Neural progenitor cell (in vitro differentiated cells): ENCODE measurements at regions not wholly inside any gene's neighbourhood (a gene's known extent, or its start where the extent isn't known, plus 50 kb on each side); places are given as distances from the start of the nearest gene placed in this dataset.

Source experiments
- DNase-seq: peaks from one replicate; pipeline ENCODE4 v3.0.0-alpha.2; 2016; ENCODE audit warnings: low spot score
- H2AFZ ChIP-seq: fragments of 200-600 bp; sonication (generic); replicated peaks from 2 replicates; pipeline ENCODE4 v1.6.1; 2016; ENCODE audit warnings: antibody characterized with exemption
- H3F3A ChIP-seq: fragments of 200-600 bp; sonication (generic); 2 replicates; pipeline ENCODE4 v1.6.1; 2016; ENCODE audit warnings: antibody characterized with exemption, low read depth
- H3K27ac ChIP-seq: fragments of 200-600 bp; sonication (generic); 2 replicates; pipeline ENCODE4 v1.5.1; 2016; ENCODE audit warnings: mild to moderate bottlenecking
- H3K27me3 ChIP-seq: fragments of 200-600 bp; sonication (generic); 2 replicates; pipeline ENCODE4 v1.6.1; 2016; ENCODE audit warnings: mild to moderate bottlenecking, moderate library complexity
- H3K36me3 ChIP-seq: fragments of 200-600 bp; sonication (generic); 2 replicates; pipeline ENCODE4 v1.5.1; 2016
- H3K4me1 ChIP-seq: fragments of 200-600 bp; sonication (generic); 2 replicates; pipeline ENCODE4 v1.6.1; 2016; ENCODE audit warnings: mixed run types
- H3K4me2 ChIP-seq: fragments of 200-600 bp; sonication (generic); 2 replicates; pipeline ENCODE4 v1.6.1; 2016
- H3K4me3 ChIP-seq: fragments of 200-600 bp; sonication (generic); 2 replicates; pipeline ENCODE4 v1.5.1; 2016
- H3K79me2 ChIP-seq: fragments of 200-600 bp; sonication (generic); 2 replicates; pipeline ENCODE4 v1.6.1; 2016; ENCODE audit warnings: low read depth
- H3K9ac ChIP-seq: fragments of 200-600 bp; sonication (generic); 2 replicates; pipeline ENCODE4 v1.6.1; 2016
- H3K9me3 ChIP-seq: fragments of 200-600 bp; sonication (generic); 2 replicates; pipeline ENCODE4 v1.5.1; 2016; ENCODE audit warnings: low read depth
- H4K20me1 ChIP-seq: fragments of 200-600 bp; sonication (generic); 2 replicates; pipeline ENCODE4 v1.6.1; 2016; ENCODE audit warnings: low read depth
- H3K27ac Mint-ChIP-seq: 3 replicates; pipeline ENCODE4 v1.8.0; 2021; ENCODE audit warnings: mixed read lengths
- H3K27me3 Mint-ChIP-seq: 2 replicates; pipeline ENCODE4 v1.8.0; 2022; ENCODE audit warnings: low read depth, mild to moderate bottlenecking, inconsistent platforms, moderate library complexity, mixed read lengths; ENCODE audit not compliant: insufficient read depth
- H3K36me3 Mint-ChIP-seq: 3 replicates; pipeline ENCODE4 v1.8.0; 2021; ENCODE audit warnings: mixed read lengths
- H3K4me1 Mint-ChIP-seq: 3 replicates; pipeline ENCODE4 v1.8.0; 2021; ENCODE audit warnings: mixed read lengths
- H3K4me3 Mint-ChIP-seq: 3 replicates; pipeline ENCODE4 v1.8.0; 2021; ENCODE audit warnings: mild to moderate bottlenecking, moderate library complexity, mixed read lengths
- H3K9me3 Mint-ChIP-seq: 3 replicates; pipeline ENCODE4 v1.8.0; 2020; ENCODE audit warnings: mixed read lengths
- EZH2 ChIP-seq: fragments of 200-600 bp; sonication (generic); IDR thresholded peaks from 2 replicates; pipeline ENCODE4 v1.6.1; 2017; ENCODE audit warnings: antibody characterized with exemption, mild to moderate bottlenecking, moderate library complexity
- EZH2phosphoT487 ChIP-seq: fragments of 200-600 bp; sonication (generic); IDR thresholded peaks from 2 replicates; pipeline ENCODE4 v1.6.1; 2017; ENCODE audit warnings: antibody characterized with exemption
- TF ChIP-seq, protein P1 (sequence below): fragments of 200-600 bp; sonication (generic); IDR thresholded peaks from 2 replicates; pipeline ENCODE4 v1.5.1; 2017; ENCODE audit warnings: antibody characterized with exemption, mild to moderate bottlenecking

- Mint-ChIP-seq H3K27ac (no peak overlapping the region), H3K36me3 (no peaks in the 10 kb centered on the region), H3K9me3 (no peaks in the 10 kb centered on the region), H3K4me3 (no peak overlapping the region), H3K27me3 (peaks cover 2% of the 10 kb centered on the region), H3K4me1 (peaks cover 6% of the 10 kb centered on the region)
- Histone ChIP-seq H3K27ac (no peak overlapping the region), H3K27me3 (peaks cover 10% of the 10 kb centered on the region), H3K36me3 (no peaks in the 10 kb centered on the region), H3K4me3 (no peak overlapping the region), H3K4me2 (no peak overlapping the region), H3F3A (no peaks in the 10 kb centered on the region), H3K9ac (no peak overlapping the region), H4K20me1 (no peaks in the 10 kb centered on the region), H3K79me2 (no peaks in the 10 kb centered on the region), H3K4me1 (no peaks in the 10 kb centered on the region), H3K9me3 (no peaks in the 10 kb centered on the region), H2AFZ (no peak overlapping the region)
- TF ChIP-seq, protein P1, sequence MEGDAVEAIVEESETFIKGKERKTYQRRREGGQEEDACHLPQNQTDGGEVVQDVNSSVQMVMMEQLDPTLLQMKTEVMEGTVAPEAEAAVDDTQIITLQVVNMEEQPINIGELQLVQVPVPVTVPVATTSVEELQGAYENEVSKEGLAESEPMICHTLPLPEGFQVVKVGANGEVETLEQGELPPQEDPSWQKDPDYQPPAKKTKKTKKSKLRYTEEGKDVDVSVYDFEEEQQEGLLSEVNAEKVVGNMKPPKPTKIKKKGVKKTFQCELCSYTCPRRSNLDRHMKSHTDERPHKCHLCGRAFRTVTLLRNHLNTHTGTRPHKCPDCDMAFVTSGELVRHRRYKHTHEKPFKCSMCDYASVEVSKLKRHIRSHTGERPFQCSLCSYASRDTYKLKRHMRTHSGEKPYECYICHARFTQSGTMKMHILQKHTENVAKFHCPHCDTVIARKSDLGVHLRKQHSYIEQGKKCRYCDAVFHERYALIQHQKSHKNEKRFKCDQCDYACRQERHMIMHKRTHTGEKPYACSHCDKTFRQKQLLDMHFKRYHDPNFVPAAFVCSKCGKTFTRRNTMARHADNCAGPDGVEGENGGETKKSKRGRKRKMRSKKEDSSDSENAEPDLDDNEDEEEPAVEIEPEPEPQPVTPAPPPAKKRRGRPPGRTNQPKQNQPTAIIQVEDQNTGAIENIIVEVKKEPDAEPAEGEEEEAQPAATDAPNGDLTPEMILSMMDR, result no peak
- TF ChIP-seq EZH2, result no peak
- TF ChIP-seq EZH2phosphoT487, result no peak
- DNase-seq, result no peak
These were observed 175.2 kb upstream of the CACNA1E start for GRCh38 chr1:181308098-181308497.

- H3K27ac ChIP-seq, result no peak overlapping the region
- peaks cover 22% of the 10 kb centered on the region for H3K4me1 Mint-ChIP-seq
- no peaks in the 10 kb centered on the region for H3K36me3 Mint-ChIP-seq
- peaks cover 10% of the 10 kb centered on the region for H3K4me1 ChIP-seq
- H3K9me3 ChIP-seq, result no peaks in the 10 kb centered on the region
- peaks cover 6% of the 10 kb centered on the region for H3K27me3 Mint-ChIP-seq
- no peak overlapping the region for H2AFZ ChIP-seq
- H3K9me3 Mint-ChIP-seq, result no peaks in the 10 kb centered on the region
- no peak overlapping the region for H3K4me3 Mint-ChIP-seq
- no peak overlapping the region for H3K4me2 ChIP-seq
- H3K27me3 ChIP-seq, result peaks cover 35% of the 10 kb centered on the region
- DNase-seq, result no peak
- H3K36me3 ChIP-seq, result no peaks in the 10 kb centered on the region
- no peak overlapping the region for H3K27ac Mint-ChIP-seq
- no peak overlapping the region for H3K9ac ChIP-seq
- H3K4me3 ChIP-seq, result no peak overlapping the region
- H4K20me1 ChIP-seq, result no peaks in the 10 kb centered on the region
- no peak for TF ChIP-seq EZH2
- no peaks in the 10 kb centered on the region for H3F3A ChIP-seq
- no peaks in the 10 kb centered on the region for H3K79me2 ChIP-seq
These were observed 172.8 kb upstream of the CACNA1E start for GRCh38 chr1:181310560-181310959.

GRCh38 chr1:181312946-181313345 lies 170.4 kb upstream of the CACNA1E start:
- Mint-ChIP-seq H3K36me3 (no peaks in the 10 kb centered on the region), H3K9me3 (no peaks in the 10 kb centered on the region), H3K27me3 (peaks cover 28% of the 10 kb centered on the region), H3K4me3 (no peak overlapping the region), H3K27ac (no peak overlapping the region), H3K4me1 (peaks cover 38% of the 10 kb centered on the region)
- no peaks in the 10 kb centered on the region for H3F3A ChIP-seq
- H3K27me3 ChIP-seq, result peaks cover 58% of the 10 kb centered on the region
- H3K27ac ChIP-seq, result no peak overlapping the region
- H2AFZ ChIP-seq, result no peak overlapping the region
- peaks cover 6% of the 10 kb centered on the region for H4K20me1 ChIP-seq
- no peak overlapping the region for H3K4me3 ChIP-seq
- H3K9me3 ChIP-seq, result no peaks in the 10 kb centered on the region
- no peak for DNase-seq
- peaks cover 18% of the 10 kb centered on the region for H3K4me1 ChIP-seq
- H3K79me2 ChIP-seq, result no peaks in the 10 kb centered on the region
- no peak overlapping the region for H3K4me2 ChIP-seq
- H3K9ac ChIP-seq, result no peak overlapping the region
- TF ChIP-seq, protein P1, result no peak
- TF ChIP-seq EZH2, result no peak
- TF ChIP-seq EZH2phosphoT487, result no peak
- no peaks in the 10 kb centered on the region for H3K36me3 ChIP-seq

DNA sequence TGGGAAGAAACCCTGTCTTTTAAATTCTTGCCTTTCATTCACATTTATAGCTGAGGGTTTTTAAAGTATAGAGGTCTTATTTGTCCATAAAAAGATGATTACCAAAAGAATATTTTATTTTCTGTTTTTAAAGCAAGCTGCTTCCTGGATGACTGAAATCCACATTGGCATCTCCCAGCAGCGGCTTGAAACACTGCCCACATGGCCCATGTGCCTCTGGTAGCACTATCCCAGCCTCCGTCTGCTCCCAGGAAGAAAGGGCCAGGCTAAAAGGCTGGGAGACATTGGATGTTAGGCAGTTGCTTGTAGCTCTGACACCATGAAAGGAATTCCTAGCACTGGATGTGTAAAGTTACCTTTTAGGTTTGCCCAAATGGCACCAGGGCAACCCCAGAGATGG lies 169.9 kb upstream of the CACNA1E start:
- Histone ChIP-seq H3K9me3 (no peaks in the 10 kb centered on the region), H3F3A (no peaks in the 10 kb centered on the region), H3K36me3 (no peaks in the 10 kb centered on the region), H2AFZ (no peak overlapping the region), H3K9ac (no peak overlapping the region), H4K20me1 (peaks cover 6% of the 10 kb centered on the region), H3K4me3 (no peak overlapping the region), H3K4me2 (no peak overlapping the region), H3K4me1 (peaks cover 22% of the 10 kb centered on the region), H3K27ac (no peak overlapping the region), H3K79me2 (no peaks in the 10 kb centered on the region), H3K27me3 (peaks cover 64% of the 10 kb centered on the region)
- TF ChIP-seq EZH2, result no peak
- H3K36me3 Mint-ChIP-seq, result no peaks in the 10 kb centered on the region
- H3K4me3 Mint-ChIP-seq, result no peak overlapping the region
- H3K27ac Mint-ChIP-seq, result no peak overlapping the region
- no peaks in the 10 kb centered on the region for H3K9me3 Mint-ChIP-seq
- peaks cover 38% of the 10 kb centered on the region for H3K4me1 Mint-ChIP-seq
- peaks cover 29% of the 10 kb centered on the region for H3K27me3 Mint-ChIP-seq
- DNase-seq, result no peak
